DND-41 (cell line): ENCODE measurements at regions not wholly inside any gene's neighbourhood (a gene's known extent, or its start where the extent isn't known, plus 50 kb on each side); places are given as distances from the start of the nearest gene placed in this dataset.

ENCODE experiments used
- EZH2 ChIP-seq: IDR thresholded peaks from 3 replicates; pipeline ENCODE4 v1.6.1; 2012; ENCODE audit warnings: borderline replicate concordance, low read depth, mild to moderate bottlenecking, moderate library complexity, low read length, inconsistent platforms; ENCODE audit not compliant: severe bottlenecking
- TF ChIP-seq, protein P1 (sequence below): IDR thresholded peaks from 2 replicates; pipeline ENCODE4 v1.5.1; 2012; ENCODE audit warnings: borderline replicate concordance, low read length, moderate library complexity, mild to moderate bottlenecking; ENCODE audit not compliant: poor library complexity, severe bottlenecking; ENCODE audit errors: extremely low read depth

DNA sequence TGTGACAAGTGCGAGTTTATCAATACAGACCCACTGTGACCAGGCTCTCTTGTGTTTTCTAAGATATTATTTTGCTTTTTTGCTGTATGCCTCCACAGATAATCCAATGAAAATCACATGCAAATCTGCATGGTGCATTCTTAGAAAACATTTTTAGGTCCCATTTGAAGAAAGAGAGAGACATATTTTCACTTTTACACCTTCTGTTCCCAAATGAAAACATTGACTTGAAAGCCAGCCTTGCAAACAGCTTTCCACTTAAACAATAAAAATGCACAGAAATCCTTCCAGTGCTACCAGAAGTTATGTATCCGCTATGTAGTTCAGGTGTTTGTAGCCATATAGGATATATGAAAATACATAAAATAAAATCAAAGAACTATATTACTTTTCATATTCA is 618.0 kb downstream of the CDH26 start:
- TF ChIP-seq, protein P1, sequence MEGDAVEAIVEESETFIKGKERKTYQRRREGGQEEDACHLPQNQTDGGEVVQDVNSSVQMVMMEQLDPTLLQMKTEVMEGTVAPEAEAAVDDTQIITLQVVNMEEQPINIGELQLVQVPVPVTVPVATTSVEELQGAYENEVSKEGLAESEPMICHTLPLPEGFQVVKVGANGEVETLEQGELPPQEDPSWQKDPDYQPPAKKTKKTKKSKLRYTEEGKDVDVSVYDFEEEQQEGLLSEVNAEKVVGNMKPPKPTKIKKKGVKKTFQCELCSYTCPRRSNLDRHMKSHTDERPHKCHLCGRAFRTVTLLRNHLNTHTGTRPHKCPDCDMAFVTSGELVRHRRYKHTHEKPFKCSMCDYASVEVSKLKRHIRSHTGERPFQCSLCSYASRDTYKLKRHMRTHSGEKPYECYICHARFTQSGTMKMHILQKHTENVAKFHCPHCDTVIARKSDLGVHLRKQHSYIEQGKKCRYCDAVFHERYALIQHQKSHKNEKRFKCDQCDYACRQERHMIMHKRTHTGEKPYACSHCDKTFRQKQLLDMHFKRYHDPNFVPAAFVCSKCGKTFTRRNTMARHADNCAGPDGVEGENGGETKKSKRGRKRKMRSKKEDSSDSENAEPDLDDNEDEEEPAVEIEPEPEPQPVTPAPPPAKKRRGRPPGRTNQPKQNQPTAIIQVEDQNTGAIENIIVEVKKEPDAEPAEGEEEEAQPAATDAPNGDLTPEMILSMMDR: no peak
- TF ChIP-seq EZH2: no peak
